HT1080 (cell line): ENCODE measurements at regions not wholly inside any gene's neighbourhood (a gene's known extent, or its start where the extent isn't known, plus 50 kb on each side); places are given as distances from the start of the nearest gene placed in this dataset.

Source experiments
- DNase-seq: peaks from one replicate; pipeline ENCODE4 v3.0.0-alpha.2; 2015; ENCODE audit warnings: low read depth

GRCh38 chr9:107971241-107971640 lies 481.7 kb upstream of the KLF4 start:
- no peak for DNase-seq

GRCh38 chr9:107970726-107971125 lies 481.2 kb upstream of the KLF4 start:
- no peak for DNase-seq

- DNase-seq, result no peak
These were observed 480.2 kb upstream of the KLF4 start for GRCh38 chr9:107969727-107970126.

GRCh38 chr9:107969141-107969540 lies 479.6 kb upstream of the KLF4 start:
- no peak for DNase-seq

- no peak for DNase-seq
These were observed 473.7 kb upstream of the KLF4 start for GRCh38 chr9:107963246-107963645.

GRCh38 chr9:107960916-107961315 lies 471.3 kb upstream of the KLF4 start:
- DNase-seq, result no peak

GRCh38 chr9:107954312-107954711 lies 464.7 kb upstream of the KLF4 start:
- DNase-seq, result no peak

GRCh38 chr9:107953556-107954125 lies 464.1 kb upstream of the KLF4 start:
- DNase-seq, result no peak

- DNase-seq, result peak; percentile 35
These were observed 463.2 kb upstream of the KLF4 start for GRCh38 chr9:107952773-107953172.

- DNase-seq, result no peak
These were observed 461.9 kb upstream of the KLF4 start for GRCh38 chr9:107951511-107951910.

- no peak for DNase-seq
These were observed 459.5 kb upstream of the KLF4 start for GRCh38 chr9:107949061-107949460.

- no peak for DNase-seq
These were observed 459.0 kb upstream of the KLF4 start for GRCh38 chr9:107948601-107949000.

GRCh38 chr9:107948086-107948485 lies 458.5 kb upstream of the KLF4 start:
- peak; percentile 34 for DNase-seq

- DNase-seq, result no peak
These were observed 457.0 kb upstream of the KLF4 start for GRCh38 chr9:107946364-107947141.

GRCh38 chr9:107945961-107946360 lies 456.4 kb upstream of the KLF4 start:
- DNase-seq, result no peak

GRCh38 chr9:107945493-107945892 lies 455.9 kb upstream of the KLF4 start:
- no peak for DNase-seq

- DNase-seq, result no peak
These were observed 454.8 kb upstream of the KLF4 start for GRCh38 chr9:107944387-107944786.

- DNase-seq, result no peak
These were observed 454.3 kb upstream of the KLF4 start for GRCh38 chr9:107943901-107944300.

- DNase-seq, result peak; percentile 29
These were observed 453.3 kb upstream of the KLF4 start for GRCh38 chr9:107942856-107943255.

- peak; percentile 31 for DNase-seq
These were observed 452.7 kb upstream of the KLF4 start for GRCh38 chr9:107942291-107942690.

GRCh38 chr9:107940616-107941595 lies 451.3 kb upstream of the KLF4 start:
- no peak for DNase-seq

GRCh38 chr9:107938801-107939386 lies 449.3 kb upstream of the KLF4 start:
- no peak for DNase-seq
